HCT116 (cell line): ENCODE measurements at regions not wholly inside any gene's neighbourhood (a gene's known extent, or its start where the extent isn't known, plus 50 kb on each side); places are given as distances from the start of the nearest gene placed in this dataset.
A peak's percentile ranks its signal among the peaks of the same experiment; 100 is the strongest.

Experiments used
- ATAC-seq: fragments of 200-7000 bp; cut with Tn5 transposase; 2 replicates; pipeline ENCODE4 v1.9.1; 2020; ENCODE audit warnings: mild to moderate bottlenecking, moderate library complexity
- BruUV-seq: library from RNA; stranded (reverse); fragments of 400-500 nt; replicated peaks from 2 replicates; lab custom pipeline; 2021; lab: Mats Ljungman, UMichigan
- CTCF ChIA-PET: fragments of 300-600 bp; sonication (Branson Sonifier 250); formaldehyde crosslinking; loops from one replicate; lab custom pipeline; 2021; ENCODE audit warnings: antibody characterized with exemption; lab: Charles Lee
- POLR2A ChIA-PET: fragments of 300-600, 350-600 bp; sonication (Branson Sonifier 250); formaldehyde crosslinking; loops from one replicate; lab custom pipeline; 2021; ENCODE audit warnings: antibody characterized with exemption; lab: Charles Lee
- RAD21 ChIA-PET, 2 experiments: fragments of 300-600 bp; sonication (Branson Sonifier 250); formaldehyde crosslinking; loops; one replicate each; lab custom pipeline; 2023; ENCODE audit warnings: low total read pairs in 2 of 2; ENCODE audit not compliant: uncharacterized antibody in 2 of 2, unreplicated experiment in 2 of 2, low non-redundant PET in 1 of 2; lab: Charles Lee
- DNase-seq: peaks from one replicate; pipeline ENCODE4 v3.0.0-alpha.2; 2010; ENCODE audit warnings: low read depth, low spot score
- H2AFZ ChIP-seq: fragments of 200-600 bp; shearing (Covaris generic), sonication (generic); 2 replicates; pipeline ENCODE4 v1.6.1; 2017; ENCODE audit warnings: low read depth, mixed run types, mixed read lengths, antibody characterized with exemption, low read length; ENCODE audit not compliant: poor library complexity, severe bottlenecking
- H3K27ac ChIP-seq: 2 replicates; pipeline ENCODE4 v1.5.1; 2012; ENCODE audit warnings: low read depth, low read length
- H3K27me3 ChIP-seq: fragments of 200-600 bp; sonication (generic); 2 replicates; pipeline ENCODE4 v1.6.1; 2016; ENCODE audit warnings: mixed run types, low read length, mixed read lengths; ENCODE audit not compliant: insufficient read depth
- H3K36me3 ChIP-seq, 2 experiments: fragments of 200-500 bp in 1 of 2; fragments of 200-600 bp in 1 of 2; sonication (Bioruptor generic) in 1 of 2; sonication (generic) in 1 of 2; 2 replicates each; pipeline versions ENCODE4 v1.5.1 to v1.6.1; 2014 to 2016; ENCODE audit warnings: low read length in 2 of 2, inconsistent platforms in 1 of 2, mixed read lengths in 1 of 2, mixed run types in 1 of 2; ENCODE audit not compliant: insufficient read depth in 2 of 2, control insufficient read depth in 1 of 2
- H3K4me1 ChIP-seq, 2 experiments: fragments of 200-600 bp in 1 of 2; sonication (generic) in 1 of 2; 2 replicates each; pipeline versions ENCODE4 v1.5.1 to v1.6.1; 2012 to 2017; ENCODE audit warnings: low read length in 2 of 2, inconsistent platforms in 1 of 2, mild to moderate bottlenecking in 1 of 2, mixed read lengths in 1 of 2, mixed run types in 1 of 2, moderate library complexity in 1 of 2; ENCODE audit not compliant: insufficient read depth in 2 of 2, control insufficient read depth in 1 of 2
- H3K4me2 ChIP-seq: fragments of 200-600 bp; sonication (generic); 2 replicates; pipeline ENCODE4 v1.6.1; 2017; ENCODE audit warnings: mixed run types, low read length, mixed read lengths
- H3K4me3 ChIP-seq, 2 experiments: fragments of 200-600 bp in 1 of 2; sonication (generic) in 1 of 2; replicated peaks in 1 of 2; 2 replicates each; pipeline ENCODE4 v1.5.1; 2011 to 2016; ENCODE audit warnings: low read length in 2 of 2, control low read depth in 1 of 2, low read depth in 1 of 2, mild to moderate bottlenecking in 1 of 2, mixed read lengths in 1 of 2, mixed run types in 1 of 2
- H3K79me2 ChIP-seq: fragments of 200-600 bp; sonication (generic); 2 replicates; pipeline ENCODE4 v1.6.1; 2017; ENCODE audit warnings: mild to moderate bottlenecking, mixed run types, low read length, moderate library complexity, mixed read lengths; ENCODE audit not compliant: insufficient read depth
- H3K9ac ChIP-seq: fragments of 200-600 bp; sonication (generic); 2 replicates; pipeline ENCODE4 v1.6.1; 2016; ENCODE audit warnings: low read length, mixed read lengths
- H3K9me2 ChIP-seq: fragments of 200-600 bp; sonication (generic), shearing (Covaris generic); 2 replicates; pipeline ENCODE4 v1.6.1; 2017; ENCODE audit warnings: mixed run types, mild to moderate bottlenecking, moderate library complexity; ENCODE audit not compliant: insufficient read depth
- H3K9me3 ChIP-seq, 2 experiments: fragments of 200-500 bp in 1 of 2; fragments of 200-600 bp in 1 of 2; sonication (Bioruptor generic) in 1 of 2; sonication (generic) in 1 of 2; 2 replicates each; pipeline ENCODE4 v1.6.1; 2014 to 2017; ENCODE audit warnings: low read length in 2 of 2, mixed read lengths in 2 of 2, inconsistent platforms in 1 of 2, low read depth in 1 of 2, mild to moderate bottlenecking in 1 of 2, mixed run types in 1 of 2, moderate library complexity in 1 of 2; ENCODE audit not compliant: control insufficient read depth in 1 of 2, insufficient read depth in 1 of 2
- H4K20me1 ChIP-seq: fragments of 200-600 bp; sonication (generic), shearing (Covaris generic); 2 replicates; pipeline ENCODE4 v1.6.1; 2017; ENCODE audit warnings: mixed run types, mild to moderate bottlenecking, moderate library complexity; ENCODE audit not compliant: insufficient read depth
- CBX3 ChIP-seq: IDR thresholded peaks from 2 replicates; pipeline ENCODE4 v1.6.1; 2012; ENCODE audit warnings: low read depth
- CEBPB ChIP-seq: IDR thresholded peaks from 2 replicates; pipeline ENCODE4 v1.6.1; 2012; ENCODE audit warnings: low read depth
- ELF1 ChIP-seq: IDR thresholded peaks from 2 replicates; pipeline ENCODE4 v1.6.1; 2012; ENCODE audit warnings: low read depth, borderline replicate concordance
- EZH2 ChIP-seq: fragments of 200-600 bp; sonication (generic); IDR thresholded peaks from 2 replicates; pipeline ENCODE4 v1.6.1; 2017; ENCODE audit warnings: antibody characterized with exemption, mixed run types
- FOSL1 ChIP-seq: IDR thresholded peaks from 2 replicates; pipeline ENCODE4 v1.6.1; 2012; ENCODE audit warnings: low read depth
- JUND ChIP-seq: IDR thresholded peaks from 2 replicates; pipeline ENCODE4 v1.6.1; 2012
- POLR2A ChIP-seq: IDR thresholded peaks from 2 replicates; pipeline ENCODE4 v1.7.0; 2011; ENCODE audit warnings: borderline replicate concordance; ENCODE audit not compliant: insufficient read depth, insufficient read length; ENCODE audit errors: extremely low read depth
- RAD21 ChIP-seq: IDR thresholded peaks from 2 replicates; pipeline ENCODE4 v1.6.1; 2012; ENCODE audit warnings: low read depth, mild to moderate bottlenecking
- SIN3A ChIP-seq: IDR thresholded peaks from 2 replicates; pipeline ENCODE4 v1.6.1; 2012; ENCODE audit warnings: low read depth
- SRF ChIP-seq: IDR thresholded peaks from 2 replicates; pipeline ENCODE4 v1.6.1; 2012; ENCODE audit warnings: low read depth
- TCF7L2 ChIP-seq: IDR thresholded peaks from 2 replicates; pipeline ENCODE4 v1.7.0; 2011; ENCODE audit warnings: borderline replicate concordance, inconsistent platforms; ENCODE audit not compliant: insufficient read depth, insufficient read length; ENCODE audit errors: extremely low read depth
- YY1 ChIP-seq: IDR thresholded peaks from 2 replicates; pipeline ENCODE4 v1.6.1; 2011; ENCODE audit warnings: low read length, low read depth, moderate library complexity, mild to moderate bottlenecking; ENCODE audit not compliant: insufficient replicate concordance; ENCODE audit errors: extremely low read depth
- intact Hi-C: fragments of 100-400 bp; cut with micrococcal nuclease; formaldehyde crosslinking; loops from 2 replicates; pipeline ENCODE4 v1.10.0; 2022
- TF ChIP-seq, protein P1 (sequence below): IDR thresholded peaks from 2 replicates; pipeline ENCODE4 v1.6.1; 2012
- TF ChIP-seq, protein P2 (sequence below): IDR thresholded peaks from 2 replicates; pipeline ENCODE4 v1.6.1; 2011; ENCODE audit warnings: mild to moderate bottlenecking, low read length, moderate library complexity; ENCODE audit not compliant: insufficient replicate concordance; ENCODE audit errors: extremely low read depth
- TF ChIP-seq, protein P3 (sequence below), 3 experiments: fragments of 200-600 bp in 1 of 3; sonication (generic) in 1 of 3; IDR thresholded peaks in 2 of 3; conservative IDR thresholded peaks in 1 of 3; 2 replicates each; pipeline ENCODE4 v1.5.1; 2012 to 2017; ENCODE audit warnings: low read depth in 2 of 3, low read length in 2 of 3, antibody characterized with exemption in 1 of 3, borderline replicate concordance in 1 of 3, control low read depth in 1 of 3, mild to moderate bottlenecking in 1 of 3, mixed read lengths in 1 of 3, mixed run types in 1 of 3, moderate library complexity in 1 of 3; ENCODE audit not compliant: insufficient read depth in 1 of 3

DNA sequence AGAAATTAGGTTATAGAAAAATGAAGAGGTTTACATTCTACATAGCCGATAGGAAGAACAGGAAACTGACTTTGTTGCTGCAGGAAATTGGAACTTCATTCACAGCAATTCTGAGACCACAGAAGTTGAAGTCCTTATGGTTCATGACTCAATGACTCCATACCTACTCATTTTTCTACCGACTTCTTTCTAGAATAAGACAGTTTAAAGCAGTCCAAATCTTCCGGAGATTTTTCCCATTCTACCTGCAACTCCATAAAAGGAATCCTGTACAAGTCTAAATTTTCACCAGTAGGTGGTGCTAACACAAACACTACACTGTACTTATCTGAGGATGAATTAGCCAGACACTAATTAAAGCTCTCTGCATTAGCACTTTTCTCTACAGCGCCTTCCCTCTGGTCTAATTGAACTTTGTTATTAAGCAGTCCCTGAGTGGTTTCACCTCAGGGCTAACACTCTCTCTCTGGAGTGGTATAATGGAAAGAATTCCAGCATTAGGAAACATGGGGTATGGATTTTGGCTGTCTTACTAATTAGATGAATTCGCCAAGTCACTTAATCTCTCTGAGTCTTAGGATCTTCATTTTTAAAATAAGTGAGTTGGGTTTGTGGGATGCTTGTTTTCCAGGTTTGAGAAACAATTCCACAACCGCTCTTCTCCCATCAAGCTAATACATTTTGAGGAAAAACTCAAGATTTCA, 167.9 kb downstream of the SMIM20 start (continued):
- TF ChIP-seq ELF1, result no peak; the same call in 1 of the 2 replicates

DNA sequence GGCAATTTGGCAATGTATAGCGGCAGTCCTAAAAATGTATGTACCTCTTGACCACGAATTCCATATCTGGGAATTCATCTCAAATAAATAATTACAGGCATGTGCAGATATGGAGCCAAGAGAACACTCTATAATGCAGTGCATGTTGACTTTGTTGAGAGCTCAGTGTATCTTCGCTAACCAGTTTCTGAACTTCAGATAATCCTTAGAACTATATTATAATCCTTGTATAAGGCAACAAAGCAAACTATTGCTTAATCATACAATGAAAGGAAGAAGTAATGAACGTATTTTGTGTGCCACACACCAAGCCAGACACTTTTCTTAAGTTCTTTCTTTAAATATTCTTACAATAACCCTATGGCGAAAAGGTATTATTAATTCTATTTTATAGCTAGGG, 168.5 kb downstream of the SMIM20 start:
- intact Hi-C loops, result loop anchor here (2.0 to 5.0 kb wide), 2 partner anchors 238 to 330 kb away; partner anchors contain the start of gene RBPJ
- POLR2A ChIA-PET, result no interaction called here

DNA sequence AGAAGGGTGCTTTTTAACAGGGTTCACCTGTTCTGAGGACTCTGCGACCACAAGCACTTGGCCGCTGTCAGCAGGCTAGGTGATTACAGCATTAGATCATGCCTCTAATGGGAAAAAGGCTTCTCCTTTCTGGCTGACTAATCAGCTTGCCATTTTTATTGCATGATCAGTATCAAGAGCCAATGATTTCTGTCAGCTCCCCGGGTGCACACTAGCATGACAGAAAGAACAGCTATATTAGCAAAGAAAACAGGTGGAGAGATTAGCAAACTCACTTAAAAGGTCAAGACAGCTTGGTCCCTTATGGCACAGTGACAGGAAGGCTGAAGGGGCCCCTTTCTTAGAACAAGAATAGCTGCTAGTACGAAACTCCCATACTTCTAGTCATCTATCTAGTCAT, 170.0 kb downstream of the SMIM20 start:
- CTCF ChIA-PET, result interaction anchor here (0.8 to 2.6 kb wide), 6 partner anchors 11 to 241 kb away, joined by 3 to 8 read pairs (median 5); no protein-coding TSS in a partner anchor
- H3K79me2 ChIP-seq, result no peaks in the 10 kb centered on the region
- H2AFZ ChIP-seq, result no peak overlapping the region
- DNase-seq (peak; percentile 65), ATAC-seq (peak; percentile 78)
- peaks cover 0 to 20% of the 10 kb centered on the region in 2 experiments; a peak in 2 of 4 replicates for H3K4me1 ChIP-seq
- H3K27ac ChIP-seq, result no peak overlapping the region
- no peaks in the 10 kb centered on the region for H3K36me3 ChIP-seq
- no peaks in the 10 kb centered on the region for H4K20me1 ChIP-seq
- H3K27me3 ChIP-seq, result no peaks in the 10 kb centered on the region
- H3K4me3 ChIP-seq, result no peak overlapping the region
- POLR2A ChIA-PET, result interaction anchor here (0.9 kb wide), 1 partner anchor 113 kb away, joined by 4 read pairs; no protein-coding TSS in a partner anchor
- peak overlapping the region; percentile 19 for H3K4me2 ChIP-seq
- no TSS peak for BruUV-seq
- no peak overlapping the region for H3K9ac ChIP-seq
- RAD21 ChIA-PET, result interaction anchor here in 1 of 2 experiments (1.4 kb wide), 1 partner anchor 241 kb away, joined by 3 read pairs; no protein-coding TSS in a partner anchor
- H3K9me2 ChIP-seq, result no peaks in the 10 kb centered on the region
- H3K9me3 ChIP-seq, result no peaks in the 10 kb centered on the region
- intact Hi-C loops, result loop anchor here (2.0 to 5.0 kb wide), 2 partner anchors 237 to 328 kb away; partner anchors contain the start of gene RBPJ
- TF ChIP-seq POLR2A (no peak), EZH2 (no peak), RAD21 (peak; percentile 29; the same call in 1 of the 2 replicates), CEBPB (peak; percentile 70)
- TF ChIP-seq, protein P1, sequence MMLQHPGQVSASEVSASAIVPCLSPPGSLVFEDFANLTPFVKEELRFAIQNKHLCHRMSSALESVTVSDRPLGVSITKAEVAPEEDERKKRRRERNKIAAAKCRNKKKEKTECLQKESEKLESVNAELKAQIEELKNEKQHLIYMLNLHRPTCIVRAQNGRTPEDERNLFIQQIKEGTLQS, result 0 out of 2 replicates have a peak, but pooled peaks have one; percentile 71
- TF ChIP-seq, protein P2, sequence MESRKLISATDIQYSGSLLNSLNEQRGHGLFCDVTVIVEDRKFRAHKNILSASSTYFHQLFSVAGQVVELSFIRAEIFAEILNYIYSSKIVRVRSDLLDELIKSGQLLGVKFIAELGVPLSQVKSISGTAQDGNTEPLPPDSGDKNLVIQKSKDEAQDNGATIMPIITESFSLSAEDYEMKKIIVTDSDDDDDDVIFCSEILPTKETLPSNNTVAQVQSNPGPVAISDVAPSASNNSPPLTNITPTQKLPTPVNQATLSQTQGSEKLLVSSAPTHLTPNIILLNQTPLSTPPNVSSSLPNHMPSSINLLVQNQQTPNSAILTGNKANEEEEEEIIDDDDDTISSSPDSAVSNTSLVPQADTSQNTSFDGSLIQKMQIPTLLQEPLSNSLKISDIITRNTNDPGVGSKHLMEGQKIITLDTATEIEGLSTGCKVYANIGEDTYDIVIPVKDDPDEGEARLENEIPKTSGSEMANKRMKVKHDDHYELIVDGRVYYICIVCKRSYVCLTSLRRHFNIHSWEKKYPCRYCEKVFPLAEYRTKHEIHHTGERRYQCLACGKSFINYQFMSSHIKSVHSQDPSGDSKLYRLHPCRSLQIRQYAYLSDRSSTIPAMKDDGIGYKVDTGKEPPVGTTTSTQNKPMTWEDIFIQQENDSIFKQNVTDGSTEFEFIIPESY, result no peak
- TF ChIP-seq, protein P3, sequence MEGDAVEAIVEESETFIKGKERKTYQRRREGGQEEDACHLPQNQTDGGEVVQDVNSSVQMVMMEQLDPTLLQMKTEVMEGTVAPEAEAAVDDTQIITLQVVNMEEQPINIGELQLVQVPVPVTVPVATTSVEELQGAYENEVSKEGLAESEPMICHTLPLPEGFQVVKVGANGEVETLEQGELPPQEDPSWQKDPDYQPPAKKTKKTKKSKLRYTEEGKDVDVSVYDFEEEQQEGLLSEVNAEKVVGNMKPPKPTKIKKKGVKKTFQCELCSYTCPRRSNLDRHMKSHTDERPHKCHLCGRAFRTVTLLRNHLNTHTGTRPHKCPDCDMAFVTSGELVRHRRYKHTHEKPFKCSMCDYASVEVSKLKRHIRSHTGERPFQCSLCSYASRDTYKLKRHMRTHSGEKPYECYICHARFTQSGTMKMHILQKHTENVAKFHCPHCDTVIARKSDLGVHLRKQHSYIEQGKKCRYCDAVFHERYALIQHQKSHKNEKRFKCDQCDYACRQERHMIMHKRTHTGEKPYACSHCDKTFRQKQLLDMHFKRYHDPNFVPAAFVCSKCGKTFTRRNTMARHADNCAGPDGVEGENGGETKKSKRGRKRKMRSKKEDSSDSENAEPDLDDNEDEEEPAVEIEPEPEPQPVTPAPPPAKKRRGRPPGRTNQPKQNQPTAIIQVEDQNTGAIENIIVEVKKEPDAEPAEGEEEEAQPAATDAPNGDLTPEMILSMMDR (IDR thresholded peaks at IDR 0.05 in 2 of 3, conservative IDR thresholded peaks at IDR 0.05 in 1 of 3; ENCODE audit: borderline replicate concordance in 1 of 3, insufficient read depth in 1 of 3, low read depth in 2 of 3, low read length in 2 of 3), result no peak

More for the DNA sequence above, 168.5 kb downstream of the SMIM20 start:
- Histone ChIP-seq H3K9me2 (no peaks in the 10 kb centered on the region), H3K36me3 (no peaks in the 10 kb centered on the region), H3K27me3 (no peaks in the 10 kb centered on the region), H2AFZ (peak overlapping the region; percentile 72), H3K9ac (no peak overlapping the region), H3K27ac (no peak overlapping the region), H3K4me1 (peaks cover 0 to 20% of the 10 kb centered on the region in 2 experiments; a peak in 2 of 4 replicates), H3K9me3 (no peaks in the 10 kb centered on the region), H4K20me1 (no peaks in the 10 kb centered on the region), H3K4me2 (no peak overlapping the region), H3K79me2 (no peaks in the 10 kb centered on the region), H3K4me3 (no peak overlapping the region)
- no peak for DNase-seq
- TF ChIP-seq SRF, result no peak
- TF ChIP-seq SIN3A, result no peak
- no peak for TF ChIP-seq JUND
- TF ChIP-seq YY1, result no peak
- no peak for TF ChIP-seq ELF1
- no peak for TF ChIP-seq CBX3
- no peak for TF ChIP-seq EZH2
- no peak for TF ChIP-seq TCF7L2
- no peak for TF ChIP-seq RAD21
- no peak for TF ChIP-seq FOSL1
- no peak for ATAC-seq
- ChIA-PET CTCF (interaction anchor here (0.6 to 2.6 kb wide), 17 partner anchors 10 to 328 kb away, joined by 3 to 8 read pairs (median 4); no protein-coding TSS in a partner anchor), RAD21 (no interaction called here)
- BruUV-seq, result no TSS peak
